Hippocampal formation (tissue), 2 donors: ENCODE measurements at regions not wholly inside any gene's neighbourhood (a gene's known extent, or its start where the extent isn't known, plus 50 kb on each side); places are given as distances from the start of the nearest gene placed in this dataset.

Experiments used
- DNase-seq, 2 donors: peaks; one replicate each; lab custom pipeline; 2025; lab: John Stamatoyannopoulos, UW

DNA sequence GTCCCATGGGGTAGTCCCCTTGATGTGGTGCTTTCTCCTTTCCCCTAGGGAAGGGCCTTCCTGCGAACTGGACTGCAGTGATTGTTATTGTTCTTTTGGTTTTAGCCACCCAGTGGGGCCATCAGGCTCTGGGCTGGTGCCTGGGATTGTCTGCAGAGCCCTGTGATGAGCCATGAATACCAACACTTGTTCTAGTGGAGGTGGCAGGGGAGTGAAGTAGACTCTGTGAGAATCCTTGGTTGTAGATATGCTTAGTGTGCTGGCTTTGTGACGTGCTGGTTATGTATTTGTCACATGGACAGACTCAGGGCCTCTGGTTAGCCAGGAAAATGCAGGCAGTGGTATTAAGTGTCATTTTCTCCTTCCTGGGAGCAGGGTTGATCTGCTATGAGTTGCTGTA is 51.8 kb upstream of the NDUFB4 start:
- no peak for DNase-seq

GRCh38 chr3:120536642-120537041 is 59.5 kb upstream of the NDUFB4 start:
- DNase-seq: no peak

GRCh38 chr3:120532969-120533368 is 63.2 kb upstream of the NDUFB4 start:
- no peak for DNase-seq

DNA sequence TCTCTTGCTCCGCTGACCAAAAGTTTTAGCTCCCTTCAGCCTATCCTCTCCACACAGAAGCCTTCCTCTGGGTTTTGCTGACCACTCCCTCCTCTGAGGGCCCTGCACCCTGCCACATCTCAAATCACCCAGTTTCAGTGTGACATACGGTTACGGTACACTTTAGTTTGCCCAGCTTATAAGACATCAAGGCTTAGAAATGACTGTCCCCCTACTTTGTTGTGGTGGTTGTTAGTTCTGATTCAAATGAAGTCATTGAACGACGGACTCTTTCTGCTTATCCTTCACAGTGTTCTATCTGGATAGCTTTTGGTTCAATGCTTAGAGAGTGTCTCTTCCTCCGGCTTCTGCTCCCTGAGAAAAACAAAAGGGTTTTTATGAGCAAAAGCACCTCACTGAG is 68.0 kb upstream of the NDUFB4 start:
- DNase-seq: no peak

GRCh38 chr3:120526011-120526870 is 69.9 kb upstream of the NDUFB4 start:
- DNase-seq: no peak

GRCh38 chr3:120524171-120524923 is 71.8 kb upstream of the NDUFB4 start:
- DNase-seq: no peak

DNA sequence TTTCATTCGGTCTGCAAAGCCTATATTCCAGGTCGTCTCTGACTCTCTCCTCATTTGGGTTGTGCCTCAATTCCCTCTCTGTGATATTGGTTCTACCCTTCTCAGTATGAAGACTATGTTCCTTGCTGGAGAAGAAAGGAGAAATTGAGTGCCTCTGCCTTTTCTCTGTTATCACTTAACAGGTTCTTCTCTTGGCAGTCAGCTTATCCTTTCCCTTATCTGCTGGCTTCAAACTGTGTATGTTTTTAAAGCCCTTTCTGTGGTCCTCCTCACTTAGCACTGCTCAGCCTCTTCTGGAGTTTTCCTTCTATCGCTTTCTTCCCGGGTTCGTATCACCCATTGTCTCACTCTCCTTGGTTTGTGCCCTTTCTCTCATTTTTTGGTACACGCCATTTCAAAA is 65.3 kb upstream of the FSTL1 start:
- DNase-seq: no peak

DNA sequence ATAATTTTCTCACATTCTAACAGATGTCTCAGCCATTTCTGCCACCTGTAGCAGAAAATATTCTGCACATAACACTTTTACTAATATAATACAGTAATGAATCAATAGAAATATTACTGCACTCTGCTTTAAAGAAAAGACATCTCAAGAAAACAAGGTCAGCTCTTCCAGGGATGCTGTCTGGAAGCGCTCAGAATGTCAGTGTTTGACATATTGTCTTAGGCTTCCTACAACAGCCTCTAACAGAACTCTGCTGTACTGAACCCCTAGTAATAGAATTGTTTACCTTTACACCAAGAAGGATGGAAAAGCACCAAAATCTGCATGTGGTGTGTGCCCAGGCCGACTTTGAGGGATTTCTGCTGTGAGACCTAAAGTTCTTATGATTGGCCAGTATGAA is 61.9 kb upstream of the FSTL1 start:
- no peak for DNase-seq

GRCh38 chr3:120506828-120507774 is 56.3 kb upstream of the FSTL1 start:
- peak in 1 of 2 donors; percentile 10 for DNase-seq

- DNase-seq: no peak
Observed at GRCh38 chr3:120506076-120506827, 55.5 kb upstream of the FSTL1 start.

DNA sequence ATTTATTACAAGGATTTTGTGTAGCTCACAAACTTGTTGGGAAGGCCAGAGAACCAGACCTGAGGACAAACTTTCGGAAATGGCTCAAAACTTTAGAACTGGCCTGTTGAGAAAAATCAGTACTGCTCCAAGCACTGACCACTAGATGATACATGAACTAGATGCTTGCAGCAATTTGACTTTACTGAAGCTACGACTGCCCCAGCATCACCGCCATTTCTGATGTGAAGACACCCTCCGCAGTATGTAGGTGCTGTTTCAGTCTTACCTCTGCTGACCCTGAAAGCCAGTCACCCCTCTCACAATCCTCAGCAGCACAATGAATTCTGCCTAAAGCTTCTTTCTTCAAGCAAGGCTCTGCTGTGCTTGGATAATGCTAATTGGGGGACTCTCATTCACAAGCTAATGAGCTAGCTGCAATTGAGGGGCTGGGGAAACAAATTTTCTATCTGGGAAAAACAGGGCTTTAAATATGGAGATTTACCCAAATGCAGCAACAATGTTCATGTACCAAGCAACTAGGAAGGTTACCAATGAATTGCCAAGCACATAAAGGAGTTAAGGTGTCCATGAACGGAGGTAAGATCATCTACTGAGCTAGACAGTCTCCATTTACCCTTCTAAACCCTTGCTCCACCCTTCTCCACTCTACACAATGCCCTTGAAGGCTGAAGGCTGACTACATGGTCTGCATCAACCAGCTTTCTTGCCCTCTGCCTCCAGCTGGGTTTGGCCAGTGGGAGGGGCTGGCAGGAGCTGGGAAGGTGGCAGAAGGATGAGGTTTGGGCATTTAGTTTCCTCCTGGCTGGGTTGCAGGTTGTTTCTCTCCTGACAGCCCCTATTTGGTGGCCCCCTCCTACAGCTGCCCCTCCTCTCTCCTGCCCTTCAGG is 53.2 kb upstream of the FSTL1 start:
- DNase-seq: no peak

- no peak for DNase-seq
Observed at GRCh38 chr3:120502116-120502515, 51.3 kb upstream of the FSTL1 start.
